Neutrophil (primary cell): ENCODE measurements at regions not wholly inside any gene's neighbourhood (a gene's known extent, or its start where the extent isn't known, plus 50 kb on each side); places are given as distances from the start of the nearest gene placed in this dataset.

ENCODE experiments used
- H3K27ac ChIP-seq: fragments of 200-600 bp; sonication (generic); 2 replicates; pipeline ENCODE4 v1.5.1; 2016; ENCODE audit warnings: mild to moderate bottlenecking, moderate library complexity
- H3K27me3 ChIP-seq: fragments of 200-600 bp; sonication (generic); 2 replicates; pipeline ENCODE4 v1.6.0; 2016; ENCODE audit warnings: mild to moderate bottlenecking
- H3K36me3 ChIP-seq: fragments of 200-600 bp; sonication (generic); 2 replicates; pipeline ENCODE4 v1.5.1; 2017
- H3K4me1 ChIP-seq, 2 experiments: fragments of 200-600 bp in 1 of 2; sonication (generic) in 1 of 2; 1 replicate in 1 of 2; 2 replicates in 1 of 2; pipeline versions ENCODE4 v1.5.1 to v1.6.1; 2013 to 2016; ENCODE audit warnings: low read depth in 1 of 2, low read length in 1 of 2, mild to moderate bottlenecking in 1 of 2, moderate library complexity in 1 of 2; ENCODE audit not compliant: control insufficient read depth in 1 of 2, insufficient read depth in 1 of 2
- H3K4me3 ChIP-seq, 2 experiments: fragments of 200-600 bp in 1 of 2; sonication (generic) in 1 of 2; 1 replicate in 1 of 2; 2 replicates in 1 of 2; pipeline ENCODE4 v1.5.1; 2013 to 2016; ENCODE audit warnings: low read depth in 1 of 2, low read length in 1 of 2, mild to moderate bottlenecking in 1 of 2, moderate library complexity in 1 of 2
- H3K9me3 ChIP-seq: fragments of 200-600 bp; sonication (generic); 2 replicates; pipeline ENCODE4 v1.5.1; 2016
- CTCF ChIP-seq: fragments of 200-600 bp; sonication (generic); IDR thresholded peaks from 2 replicates; pipeline ENCODE4 v1.5.1; 2016; ENCODE audit warnings: antibody characterized with exemption

GRCh38 chr21:15204140-15204969 is 139.6 kb upstream of the NRIP1 start:
- Histone ChIP-seq H3K4me3 (no peak overlapping the region), H3K4me1 (peaks cover 41% of the 10 kb centered on the region in 2 experiments), H3K27me3 (no peaks in the 10 kb centered on the region), H3K9me3 (no peaks in the 10 kb centered on the region), H3K36me3 (no peaks in the 10 kb centered on the region), H3K27ac (no peak overlapping the region)
- no peak for TF ChIP-seq CTCF

DNA sequence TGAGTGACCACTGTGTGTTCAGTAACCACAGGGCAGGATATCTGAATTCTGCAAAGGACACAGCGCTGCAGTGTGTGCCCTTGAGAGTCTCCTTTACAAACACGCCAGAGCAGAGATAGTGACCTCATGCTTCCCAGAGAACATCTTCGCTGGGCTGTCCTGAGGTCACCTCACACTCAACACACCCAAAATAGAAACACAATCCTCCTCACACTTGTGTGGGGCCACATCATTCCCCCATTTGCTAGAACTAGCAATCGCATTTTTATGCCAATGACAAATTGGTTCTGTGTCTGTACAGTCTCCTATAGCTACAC is 140.1 kb upstream of the NRIP1 start:
- no peaks in the 10 kb centered on the region for H3K36me3 ChIP-seq
- H3K9me3 ChIP-seq, result no peaks in the 10 kb centered on the region
- H3K4me1 ChIP-seq, result peaks cover 46 to 47% of the 10 kb centered on the region in 2 experiments
- TF ChIP-seq CTCF, result no peak
- H3K4me3 ChIP-seq, result no peak overlapping the region
- H3K27me3 ChIP-seq, result no peaks in the 10 kb centered on the region
- no peak overlapping the region for H3K27ac ChIP-seq

DNA sequence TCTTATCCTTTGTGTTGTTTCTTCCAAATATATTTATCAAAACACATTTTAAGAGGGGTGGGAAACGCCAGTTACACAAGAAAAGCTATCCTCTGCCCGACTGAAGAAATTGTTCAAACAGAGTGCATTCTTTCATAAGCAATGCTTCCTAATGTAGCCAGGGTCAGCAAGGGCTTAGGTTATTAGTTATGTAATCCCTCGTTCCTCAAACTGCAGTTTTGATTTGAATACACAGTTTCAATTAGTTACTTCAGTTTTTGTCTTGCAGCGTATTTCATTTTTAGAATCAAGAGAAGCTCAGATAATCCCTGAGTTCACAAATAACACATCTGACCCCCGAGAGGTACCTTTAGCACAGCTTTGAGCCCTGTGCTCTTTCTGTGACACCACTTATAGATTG is 141.7 kb upstream of the NRIP1 start:
- no peaks in the 10 kb centered on the region for H3K9me3 ChIP-seq
- no peak for TF ChIP-seq CTCF
- no peaks in the 10 kb centered on the region for H3K36me3 ChIP-seq
- no peaks in the 10 kb centered on the region for H3K27me3 ChIP-seq
- peak overlapping the region; percentile 19 to 28 for H3K4me3 ChIP-seq
- H3K27ac ChIP-seq, result peak overlapping the region; percentile 80
- H3K4me1 ChIP-seq, result peaks cover 62 to 63% of the 10 kb centered on the region in 2 experiments

- peaks cover 69 to 70% of the 10 kb centered on the region in 2 experiments for H3K4me1 ChIP-seq
These were observed 142.4 kb upstream of the NRIP1 start for GRCh38 chr21:15207231-15207630.

DNA sequence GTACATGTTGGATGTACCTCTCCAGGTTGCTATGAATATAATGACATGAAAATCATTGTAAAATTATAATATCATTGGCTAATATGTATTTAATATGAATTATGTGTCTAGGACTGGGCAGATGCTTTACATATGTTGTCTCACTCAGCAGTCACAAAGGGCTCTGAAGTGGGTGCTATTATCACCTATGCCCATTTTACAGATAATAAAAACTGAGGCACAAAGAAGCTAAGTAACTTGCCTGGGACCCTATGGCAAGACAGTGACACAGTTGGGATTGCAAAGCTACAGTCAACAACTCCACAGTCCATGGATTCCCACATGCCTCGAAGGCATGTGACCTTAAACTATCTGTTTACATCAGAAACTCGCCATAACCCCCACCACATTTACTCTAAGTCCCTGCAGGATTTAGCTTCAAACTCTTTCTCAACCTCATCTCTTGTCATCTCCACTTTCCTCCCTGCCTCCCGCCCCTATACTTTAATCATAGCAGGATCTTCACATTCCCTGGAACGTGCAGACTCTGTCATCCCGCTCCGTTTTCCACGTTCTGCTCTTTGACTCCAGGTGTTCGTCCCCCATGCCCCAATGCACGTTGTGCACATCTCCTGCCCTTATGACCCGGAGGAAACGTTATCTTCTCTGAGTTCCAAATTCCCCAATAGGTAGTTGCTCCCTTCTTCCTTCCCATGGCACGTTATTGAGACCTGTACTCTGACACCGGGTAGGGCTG is 143.0 kb upstream of the NRIP1 start:
- no peak for TF ChIP-seq CTCF

More at GRCh38 chr21:15207231-15207630, 142.4 kb upstream of the NRIP1 start:
- no peaks in the 10 kb centered on the region for H3K9me3 ChIP-seq
- no peak for TF ChIP-seq CTCF
- H3K4me3 ChIP-seq, result no peak overlapping the region
- H3K27me3 ChIP-seq, result no peaks in the 10 kb centered on the region
- H3K27ac ChIP-seq, result peak overlapping the region; percentile 80
- no peaks in the 10 kb centered on the region for H3K36me3 ChIP-seq

More for the DNA sequence above, 143.0 kb upstream of the NRIP1 start:
- H3K4me1 ChIP-seq, result peaks cover 71% of the 10 kb centered on the region in 2 experiments
- H3K27me3 ChIP-seq, result no peaks in the 10 kb centered on the region
- no peaks in the 10 kb centered on the region for H3K9me3 ChIP-seq
- peak overlapping the region; percentile 80 for H3K27ac ChIP-seq
- H3K4me3 ChIP-seq, result no peak overlapping the region
- no peaks in the 10 kb centered on the region for H3K36me3 ChIP-seq
